Esophagus squamous epithelium (tissue), 5 donors: ENCODE measurements at regions not wholly inside any gene's neighbourhood (a gene's known extent, or its start where the extent isn't known, plus 50 kb on each side); places are given as distances from the start of the nearest gene placed in this dataset.

Experiments used
- DNase-seq: peaks from one replicate; lab custom pipeline; 2025; lab: John Stamatoyannopoulos, UW
- H3K27ac ChIP-seq, 4 donors: fragments of 200-600 bp; sonication (generic); one replicate each; pipeline ENCODE4 v1.5.1; 2016 to 2019; ENCODE audit warnings: mild to moderate bottlenecking in 1 of 4
- H3K27me3 ChIP-seq, 4 donors: fragments of 200-600 bp; sonication (generic); 1 replicate in 3 of 4; 2 replicates in 1 of 4; pipeline versions ENCODE4 v1.5.1 to v1.6.0; 2017 to 2021; ENCODE audit warnings: antibody characterized with exemption in 1 of 4
- H3K36me3 ChIP-seq, 3 donors: fragments of 200-600 bp; sonication (generic); one replicate each; pipeline ENCODE4 v1.5.1; 2016 to 2019
- H3K4me1 ChIP-seq, 3 donors: fragments of 200-600 bp; sonication (generic); one replicate each; pipeline ENCODE4 v1.5.1; 2017 to 2019
- H3K4me3 ChIP-seq, 4 donors: fragments of 200-600 bp; sonication (generic); 1 replicate in 3 of 4; 2 replicates in 1 of 4; pipeline ENCODE4 v1.5.1; 2016 to 2019; ENCODE audit warnings: mild to moderate bottlenecking in 2 of 4, moderate library complexity in 1 of 4
- H3K9me3 ChIP-seq, 3 donors: fragments of 200-600 bp; sonication (generic); one replicate each; pipeline ENCODE4 v1.5.1; 2016 to 2019
- CTCF ChIP-seq, 6 experiments: fragments of 450-650 bp in 4 of 6; fragments of 200-600 bp in 2 of 6; sonication (generic) in 2 of 6; IDR thresholded peaks; one replicate each; pipeline ENCODE4 v1.5.1; 2016 to 2019; ENCODE audit warnings: antibody characterized with exemption in 6 of 6, mild to moderate bottlenecking in 4 of 6, moderate library complexity in 4 of 6
- POLR2A ChIP-seq, 4 donors: fragments of 450-650 bp; IDR thresholded peaks; one replicate each; pipeline ENCODE4 v1.6.1; 2017; ENCODE audit warnings: antibody characterized with exemption in 4 of 4, mild to moderate bottlenecking in 4 of 4, moderate library complexity in 3 of 4
- WGBS, 2 donors: methylation state at CpG; one replicate each; pipeline ENCODE4 v1.1.5; 2018; 5-methylcytosine and 5-hydroxymethylcytosine counted together
- intact Hi-C: fragments of 100-400 bp; cut with DNase I; formaldehyde crosslinking; loops from one replicate; pipeline ENCODE4 v1.15.0; 2022
- donor health status: DM: yes; HTN: yes; CAD: no.

GRCh38 chr3:30438126-30438525 is 168.3 kb upstream of the TGFBR2 start:
- peaks cover 0 to 9% (median 4%) of the 10 kb centered on the region in 3 donors for H3K4me1 ChIP-seq
- H3K27me3 ChIP-seq = no peaks in the 10 kb centered on the region
- TF ChIP-seq CTCF (IDR thresholded peaks at IDR 0.05) = no peak
- no peak for TF ChIP-seq POLR2A (IDR thresholded peaks at IDR 0.05)
- H3K9me3 ChIP-seq = no peaks in the 10 kb centered on the region
- intact Hi-C loops = no loop called here
- H3K27ac ChIP-seq = no peak overlapping the region
- no peaks in the 10 kb centered on the region for H3K36me3 ChIP-seq
- 87% methylated on average over 2 of the region's 2 CpGs for WGBS, 2 donors
- no peak for DNase-seq
- H3K4me3 ChIP-seq = no peak overlapping the region

- DNase-seq = no peak
- WGBS, 2 donors = 83 to 86% methylated on average over 9 of the region's 9 CpGs
- intact Hi-C loops = no loop called here
- Histone ChIP-seq H3K27ac (peak overlapping the region in 1 of 4 donors; percentile 4), H3K4me1 (peaks cover 0 to 9% (median 4%) of the 10 kb centered on the region in 3 donors), H3K27me3 (no peaks in the 10 kb centered on the region), H3K9me3 (no peaks in the 10 kb centered on the region), H3K4me3 (no peak overlapping the region), H3K36me3 (no peaks in the 10 kb centered on the region)
- TF ChIP-seq CTCF (IDR thresholded peaks at IDR 0.05) = no peak
- TF ChIP-seq POLR2A (IDR thresholded peaks at IDR 0.05) = no peak
These were observed 166.8 kb upstream of the TGFBR2 start for GRCh38 chr3:30439451-30440053.

DNA sequence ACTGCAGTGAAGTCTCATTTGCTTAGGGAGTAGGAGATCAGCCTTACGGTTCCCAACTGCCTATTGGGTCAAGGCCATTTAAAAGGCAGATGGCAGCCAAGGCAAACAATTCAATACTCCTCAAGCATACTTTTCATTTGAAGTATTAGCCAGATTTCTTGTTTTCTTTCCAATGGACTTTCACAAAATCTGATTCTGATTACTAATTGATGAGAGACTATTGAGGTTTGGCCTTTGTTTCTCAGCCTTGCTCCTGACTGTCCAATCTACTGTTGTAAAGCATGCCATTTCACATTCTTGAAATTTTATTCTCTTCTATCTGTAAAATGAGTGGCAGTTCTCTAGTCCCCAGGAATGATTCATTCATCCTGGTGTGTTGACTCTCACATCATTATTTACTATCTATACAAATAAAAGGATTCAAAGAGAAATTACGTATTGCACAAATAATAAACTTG is 166.2 kb upstream of the TGFBR2 start:
- no peaks in the 10 kb centered on the region for H3K36me3 ChIP-seq

GRCh38 chr3:30440880-30441279 is 165.5 kb upstream of the TGFBR2 start:
- H3K9me3 ChIP-seq = no peaks in the 10 kb centered on the region
- H3K27ac ChIP-seq = no peak overlapping the region
- H3K4me3 ChIP-seq = no peak overlapping the region
- intact Hi-C loops = no loop called here
- H3K27me3 ChIP-seq = no peaks in the 10 kb centered on the region
- H3K4me1 ChIP-seq = peaks cover 0 to 9% (median 4%) of the 10 kb centered on the region in 3 donors
- 48 to 51% methylated on average over 3 of the region's 3 CpGs for WGBS, 2 donors
- TF ChIP-seq CTCF (IDR thresholded peaks at IDR 0.05) (no peak), POLR2A (IDR thresholded peaks at IDR 0.05) (no peak)
- no peaks in the 10 kb centered on the region for H3K36me3 ChIP-seq
- no peak for DNase-seq

More for the DNA sequence above, 166.2 kb upstream of the TGFBR2 start:
- Histone ChIP-seq H3K27ac (no peak overlapping the region), H3K9me3 (no peaks in the 10 kb centered on the region), H3K27me3 (no peaks in the 10 kb centered on the region), H3K4me3 (no peak overlapping the region), H3K4me1 (peaks cover 0 to 9% (median 4%) of the 10 kb centered on the region in 3 donors)
- no peak for DNase-seq
- TF ChIP-seq CTCF (IDR thresholded peaks at IDR 0.05) (no peak), POLR2A (IDR thresholded peaks at IDR 0.05) (no peak)
- intact Hi-C loops = no loop called here
- 69 to 76% methylated on average over 2 of the region's 2 CpGs for WGBS, 2 donors

- WGBS, 2 donors = 80 to 83% methylated on average over 6 of the region's 6 CpGs
- Histone ChIP-seq H3K36me3 (no peaks in the 10 kb centered on the region), H3K9me3 (no peaks in the 10 kb centered on the region), H3K27me3 (no peaks in the 10 kb centered on the region), H3K27ac (no peak overlapping the region), H3K4me3 (no peak overlapping the region), H3K4me1 (no peaks in the 10 kb centered on the region)
- no peak for TF ChIP-seq CTCF (IDR thresholded peaks at IDR 0.05)
- TF ChIP-seq POLR2A (IDR thresholded peaks at IDR 0.05) = no peak
- no peak for DNase-seq
- intact Hi-C loops = no loop called here
These were observed 162.4 kb upstream of the TGFBR2 start for GRCh38 chr3:30443756-30444673.
